ENCODE measurements at regions not wholly inside any gene's neighbourhood (a gene's known extent, or its start where the extent isn't known, plus 50 kb on each side); places are given as distances from the start of the nearest gene placed in this dataset.

GRCh38 chr2:117519721-117520120 is 294.8 kb upstream of the DDX18 start:
- TF ChIP-seq SIN3A (IDR thresholded peaks at IDR 0.05; ENCODE audit: borderline replicate concordance, insufficient read depth, low read length) = no peak
- TF ChIP-seq POLR2AphosphoS5 (IDR thresholded peaks at IDR 0.05; ENCODE audit: low read depth, low read length) = no peak
- no peak for TF ChIP-seq TAF1 (IDR thresholded peaks at IDR 0.05; ENCODE audit: borderline replicate concordance, insufficient read depth, low read length)
- no peak for TF ChIP-seq FOXP2 (optimal IDR thresholded peaks at IDR 0.05; ENCODE audit: borderline replicate concordance, extremely low read depth, extremely low read length, insufficient read depth)
- TF ChIP-seq REST (IDR thresholded peaks at IDR 0.05; ENCODE audit: insufficient read depth in 1 of 2, low read depth in 2 of 2, low read length in 2 of 2) = no peak

GRCh38 chr2:117523267-117523666 is 291.2 kb upstream of the DDX18 start:
- TF ChIP-seq REST (IDR thresholded peaks at IDR 0.05; ENCODE audit: insufficient read depth in 1 of 2, low read depth in 2 of 2, low read length in 2 of 2) (no peak), TAF1 (IDR thresholded peaks at IDR 0.05; ENCODE audit: borderline replicate concordance, insufficient read depth, low read length) (no peak), SIN3A (IDR thresholded peaks at IDR 0.05; ENCODE audit: borderline replicate concordance, insufficient read depth, low read length) (no peak), POLR2AphosphoS5 (IDR thresholded peaks at IDR 0.05; ENCODE audit: low read depth, low read length) (no peak), FOXP2 (optimal IDR thresholded peaks at IDR 0.05; ENCODE audit: borderline replicate concordance, extremely low read depth, extremely low read length, insufficient read depth) (no peak)

GRCh38 chr2:117523711-117524238 is 290.7 kb upstream of the DDX18 start:
- no peak for TF ChIP-seq FOXP2 (optimal IDR thresholded peaks at IDR 0.05; ENCODE audit: borderline replicate concordance, extremely low read depth, extremely low read length, insufficient read depth)
- TF ChIP-seq POLR2AphosphoS5 (IDR thresholded peaks at IDR 0.05; ENCODE audit: low read depth, low read length) = no peak
- TF ChIP-seq TAF1 (IDR thresholded peaks at IDR 0.05; ENCODE audit: borderline replicate concordance, insufficient read depth, low read length) = no peak
- no peak for TF ChIP-seq REST (IDR thresholded peaks at IDR 0.05; ENCODE audit: insufficient read depth in 1 of 2, low read depth in 2 of 2, low read length in 2 of 2)
- no peak for TF ChIP-seq SIN3A (IDR thresholded peaks at IDR 0.05; ENCODE audit: borderline replicate concordance, insufficient read depth, low read length)

DNA sequence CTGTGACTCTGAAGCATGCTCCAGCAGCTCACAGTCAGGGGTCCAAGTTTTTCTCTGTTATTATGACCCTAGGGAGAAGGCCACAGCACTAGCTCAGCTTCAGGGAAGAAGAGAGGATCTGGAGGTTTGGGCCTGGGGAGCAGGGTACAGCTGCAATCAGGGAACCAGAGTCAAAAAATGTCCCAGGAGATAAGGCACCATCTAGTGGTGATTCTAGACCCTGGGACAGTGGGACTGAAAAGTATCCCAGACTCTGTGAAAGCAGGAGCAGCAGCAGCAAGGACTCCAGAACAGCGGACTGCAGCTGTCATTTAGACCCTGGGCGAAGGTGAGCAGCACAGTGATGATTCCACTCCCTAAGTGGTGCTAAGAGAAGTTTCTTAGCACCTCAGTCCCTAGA is 278.4 kb upstream of the DDX18 start:
- no peak for TF ChIP-seq POLR2AphosphoS5 (IDR thresholded peaks at IDR 0.05; ENCODE audit: low read depth, low read length)
- no peak for TF ChIP-seq TAF1 (IDR thresholded peaks at IDR 0.05; ENCODE audit: borderline replicate concordance, insufficient read depth, low read length)
- no peak for TF ChIP-seq FOXP2 (optimal IDR thresholded peaks at IDR 0.05; ENCODE audit: borderline replicate concordance, extremely low read depth, extremely low read length, insufficient read depth)
- TF ChIP-seq SIN3A (IDR thresholded peaks at IDR 0.05; ENCODE audit: borderline replicate concordance, insufficient read depth, low read length) = no peak
- TF ChIP-seq REST (IDR thresholded peaks at IDR 0.05; ENCODE audit: insufficient read depth in 1 of 2, low read depth in 2 of 2, low read length in 2 of 2) = no peak

- no peak for TF ChIP-seq POLR2AphosphoS5 (IDR thresholded peaks at IDR 0.05; ENCODE audit: low read depth, low read length)
- TF ChIP-seq SIN3A (IDR thresholded peaks at IDR 0.05; ENCODE audit: borderline replicate concordance, insufficient read depth, low read length) = no peak
- no peak for TF ChIP-seq TAF1 (IDR thresholded peaks at IDR 0.05; ENCODE audit: borderline replicate concordance, insufficient read depth, low read length)
- no peak for TF ChIP-seq FOXP2 (optimal IDR thresholded peaks at IDR 0.05; ENCODE audit: borderline replicate concordance, extremely low read depth, extremely low read length, insufficient read depth)
- no peak for TF ChIP-seq REST (IDR thresholded peaks at IDR 0.05; ENCODE audit: insufficient read depth in 1 of 2, low read depth in 2 of 2, low read length in 2 of 2)
Observed at GRCh38 chr2:117537032-117537431, 277.5 kb upstream of the DDX18 start.

All from PFSK-1 (cell line).